HG03039 (cell line): ENCODE measurements at regions not wholly inside any gene's neighbourhood (a gene's known extent, or its start where the extent isn't known, plus 50 kb on each side); places are given as distances from the start of the nearest gene placed in this dataset.

ENCODE experiments used
- ATAC-seq: cut with Tn5 transposase; IDR thresholded peaks from one replicate; pipeline ENCODE4 v1.9.1; 2021; ENCODE audit warnings: mild to moderate bottlenecking, moderate library complexity; ENCODE audit not compliant: unreplicated experiment

GRCh38 chr14:62081012-62081612 is 318.9 kb downstream of the SNAPC1 start:
- ATAC-seq: peak; percentile 94

GRCh38 chr14:62081951-62082350 is 319.7 kb downstream of the SNAPC1 start:
- no peak for ATAC-seq

- no peak for ATAC-seq
These were observed 320.6 kb downstream of the SNAPC1 start for GRCh38 chr14:62082779-62083178.

GRCh38 chr14:62084020-62084419 is 321.8 kb downstream of the SNAPC1 start:
- ATAC-seq: no peak

- no peak for ATAC-seq
These were observed 325.0 kb downstream of the SNAPC1 start for GRCh38 chr14:62087191-62087590.

- no peak for ATAC-seq
These were observed 331.5 kb downstream of the SNAPC1 start for GRCh38 chr14:62093736-62094135.

GRCh38 chr14:62097072-62097471 is 334.9 kb downstream of the SNAPC1 start:
- ATAC-seq: no peak

GRCh38 chr14:62097824-62098223 is 335.6 kb downstream of the SNAPC1 start:
- ATAC-seq: no peak

GRCh38 chr14:62098357-62098756 is 336.1 kb downstream of the SNAPC1 start:
- ATAC-seq: no peak

- ATAC-seq: no peak
These were observed 336.9 kb downstream of the SNAPC1 start for GRCh38 chr14:62099091-62099490.

GRCh38 chr14:62101189-62101588 is 339.0 kb downstream of the SNAPC1 start:
- ATAC-seq: no peak

GRCh38 chr14:62101673-62102348 is 339.6 kb downstream of the SNAPC1 start:
- no peak for ATAC-seq

- no peak for ATAC-seq
These were observed 340.1 kb downstream of the SNAPC1 start for GRCh38 chr14:62102349-62102725.

GRCh38 chr14:62103464-62103863 is 341.2 kb downstream of the SNAPC1 start:
- no peak for ATAC-seq

GRCh38 chr14:62110941-62111340 is 348.7 kb downstream of the SNAPC1 start:
- no peak for ATAC-seq

GRCh38 chr14:62117010-62117750 is 355.0 kb downstream of the SNAPC1 start:
- peak; percentile 96 for ATAC-seq

GRCh38 chr14:62117751-62118105 is 355.5 kb downstream of the SNAPC1 start:
- ATAC-seq: no peak

- no peak for ATAC-seq
These were observed 356.2 kb downstream of the SNAPC1 start for GRCh38 chr14:62118461-62118860.

- ATAC-seq: no peak
These were observed 356.7 kb downstream of the SNAPC1 start for GRCh38 chr14:62118871-62119270.

- ATAC-seq: peak; percentile 68
These were observed 361.7 kb downstream of the SNAPC1 start for GRCh38 chr14:62123961-62124360.

GRCh38 chr14:62125793-62126192 is 363.6 kb downstream of the SNAPC1 start:
- ATAC-seq: no peak

- no peak for ATAC-seq
These were observed 364.8 kb downstream of the SNAPC1 start for GRCh38 chr14:62126879-62127478.
